CD14-positive monocyte (primary cell): ENCODE measurements at regions not wholly inside any gene's neighbourhood (a gene's known extent, or its start where the extent isn't known, plus 50 kb on each side); places are given as distances from the start of the nearest gene placed in this dataset.

ENCODE experiments used
- DNase-seq, 3 donors: peaks; one replicate each; pipeline ENCODE4 v3.0.0-alpha.2; 2011 to 2022
- H2AFZ ChIP-seq: 2 replicates; pipeline ENCODE4 v1.6.0; 2012; ENCODE audit warnings: mild to moderate bottlenecking, low read depth, low read length, inconsistent platforms; ENCODE audit not compliant: insufficient read depth, poor library complexity, severe bottlenecking
- H3K27ac ChIP-seq, 2 donors: 1 replicate in 1 of 2; 2 replicates in 1 of 2; pipeline ENCODE4 v1.5.1; 2012 to 2013; ENCODE audit warnings: low read length in 2 of 2, control low read depth in 1 of 2, inconsistent platforms in 1 of 2, low read depth in 1 of 2, mild to moderate bottlenecking in 1 of 2
- H3K27me3 ChIP-seq, 2 donors: one replicate each; pipeline versions ENCODE4 v1.6.0 to v1.6.1; 2011 to 2013; ENCODE audit warnings: low read length in 2 of 2; ENCODE audit not compliant: control insufficient read depth in 2 of 2, insufficient read depth in 2 of 2
- H3K36me3 ChIP-seq, 2 donors: replicated peaks in 1 of 2; 1 replicate in 1 of 2; 2 replicates in 1 of 2; pipeline versions ENCODE4 v1.5.1 to v1.6.1; 2012 to 2013; ENCODE audit warnings: low read length in 2 of 2, control low read depth in 1 of 2, inconsistent platforms in 1 of 2, mild to moderate bottlenecking in 1 of 2; ENCODE audit not compliant: insufficient read depth in 2 of 2, control insufficient read depth in 1 of 2
- H3K4me1 ChIP-seq, 2 donors: 1 replicate in 1 of 2; 2 replicates in 1 of 2; pipeline versions ENCODE4 v1.5.1 to v1.6.1; 2012 to 2013; ENCODE audit warnings: low read length in 2 of 2, control low read depth in 1 of 2, inconsistent platforms in 1 of 2, mild to moderate bottlenecking in 1 of 2, moderate library complexity in 1 of 2; ENCODE audit not compliant: insufficient read depth in 2 of 2, control insufficient read depth in 1 of 2
- H3K4me2 ChIP-seq: replicated peaks from 2 replicates; pipeline ENCODE3; 2012; ENCODE audit warnings: low read length, moderate library complexity, mild to moderate bottlenecking; ENCODE audit not compliant: poor library complexity, severe bottlenecking; ENCODE audit errors: extremely low read depth
- H3K4me3 ChIP-seq, 3 experiments: fragments of 200-600 bp in 1 of 3; sonication (generic) in 1 of 3; replicated peaks in 1 of 3; 1 replicate in 2 of 3; 2 replicates in 1 of 3; pipeline ENCODE4 v1.5.1; 2011 to 2013; ENCODE audit warnings: low read length in 3 of 3, mild to moderate bottlenecking in 3 of 3, control low read depth in 2 of 3, low read depth in 2 of 3, inconsistent platforms in 1 of 3, moderate library complexity in 1 of 3
- H3K79me2 ChIP-seq: 2 replicates; pipeline ENCODE4 v1.6.0; 2012; ENCODE audit warnings: mild to moderate bottlenecking, control low read depth, inconsistent platforms, low read length, moderate library complexity; ENCODE audit not compliant: insufficient read depth
- H3K9ac ChIP-seq: 2 replicates; pipeline ENCODE4 v1.6.0; 2017; ENCODE audit warnings: low read length, mild to moderate bottlenecking; ENCODE audit not compliant: insufficient read depth, poor library complexity, severe bottlenecking
- H3K9me3 ChIP-seq, 2 donors: replicated peaks in 1 of 2; 1 replicate in 1 of 2; 2 replicates in 1 of 2; pipeline versions ENCODE4 v1.5.1 to v1.6.1; 2012 to 2013; ENCODE audit warnings: low read length in 2 of 2, control low read depth in 1 of 2; ENCODE audit not compliant: control insufficient read depth in 1 of 2, insufficient read depth in 1 of 2
- H4K20me1 ChIP-seq: 2 replicates; pipeline ENCODE4 v1.6.0; 2012; ENCODE audit warnings: mild to moderate bottlenecking, low read length, control low read depth, moderate library complexity; ENCODE audit not compliant: insufficient read depth
- H3K27ac Mint-ChIP-seq, 7 donors: one replicate each; pipeline ENCODE4 v1.8.0; 2020; ENCODE audit warnings: mild to moderate bottlenecking in 7 of 7, mixed read lengths in 7 of 7, moderate library complexity in 6 of 7, inconsistent platforms in 2 of 7
- H3K27me3 Mint-ChIP-seq, 3 donors: one replicate each; pipeline ENCODE4 v1.8.0; 2021 to 2022; ENCODE audit warnings: low read depth in 3 of 3, mild to moderate bottlenecking in 3 of 3, mixed read lengths in 3 of 3, moderate library complexity in 3 of 3, inconsistent platforms in 1 of 3
- H3K36me3 Mint-ChIP-seq, 2 donors: one replicate each; pipeline ENCODE4 v1.8.0; 2020; ENCODE audit warnings: mixed read lengths in 2 of 2, inconsistent platforms in 1 of 2, mild to moderate bottlenecking in 1 of 2
- H3K4me1 Mint-ChIP-seq: one replicate; pipeline ENCODE4 v1.8.0; 2020; ENCODE audit warnings: mild to moderate bottlenecking, mixed read lengths
- H3K4me3 Mint-ChIP-seq, 2 donors: one replicate each; pipeline ENCODE4 v1.8.0; 2020; ENCODE audit warnings: mild to moderate bottlenecking in 2 of 2, mixed read lengths in 2 of 2, moderate library complexity in 1 of 2
- H3K9me3 Mint-ChIP-seq, 7 donors: one replicate each; pipeline ENCODE4 v1.8.0; 2020 to 2022; ENCODE audit warnings: mixed read lengths in 7 of 7, mild to moderate bottlenecking in 6 of 7, moderate library complexity in 6 of 7, inconsistent platforms in 2 of 7
- CTCF ChIP-seq: fragments of 200-600 bp; IDR thresholded peaks from one replicate; pipeline ENCODE4 v1.8.0; 2022; ENCODE audit warnings: antibody characterized with exemption, mild to moderate bottlenecking
- WGBS: methylation state at CpG from one replicate; pipeline ENCODE4 v1.1.5; 2013; ENCODE audit warnings: missing lambda C conversion rate; ENCODE audit not compliant: insufficient coverage; 5-methylcytosine and 5-hydroxymethylcytosine counted together
- intact Hi-C, 2 donors: fragments of 100-400 bp; cut with micrococcal nuclease; formaldehyde crosslinking; loops; one replicate each; pipeline versions ENCODE4 v1.15.0 to v1.15.1; 2023

- H3K36me3 ChIP-seq, result no peaks in the 10 kb centered on the region
- H4K20me1 ChIP-seq, result no peaks in the 10 kb centered on the region
- H3K4me2 ChIP-seq, result no peak overlapping the region
- DNase-seq, result no peak
- no peaks in the 10 kb centered on the region for H3K79me2 ChIP-seq
- intact Hi-C loops, result no loop called here
- H3K27me3 Mint-ChIP-seq, result peaks cover 2 to 7% (median 2%) of the 10 kb centered on the region in 3 donors
- no peak overlapping the region for H3K4me3 Mint-ChIP-seq
- no peak overlapping the region for H3K27ac Mint-ChIP-seq
- H3K4me1 ChIP-seq, result no peaks in the 10 kb centered on the region
- H3K4me3 ChIP-seq, result no peak overlapping the region
- H3K36me3 Mint-ChIP-seq, result no peaks in the 10 kb centered on the region
- no peak for TF ChIP-seq CTCF
- WGBS, result 92% methylated on average over 18 of the region's 23 CpGs
- peaks cover 2 to 11% (median 5%) of the 10 kb centered on the region in 7 donors for H3K9me3 Mint-ChIP-seq
- H3K27me3 ChIP-seq, result no peaks in the 10 kb centered on the region
- no peak overlapping the region for H2AFZ ChIP-seq
- H3K9ac ChIP-seq, result no peak overlapping the region
- H3K4me1 Mint-ChIP-seq, result no peaks in the 10 kb centered on the region
- no peak overlapping the region for H3K27ac ChIP-seq
- peaks cover 5 to 17% of the 10 kb centered on the region in 2 donors for H3K9me3 ChIP-seq
Observed at GRCh38 chr2:875687-876615, 74.7 kb upstream of the SNTG2 start.

GRCh38 chr2:873651-874580 lies 76.7 kb upstream of the SNTG2 start:
- Histone ChIP-seq H3K9me3 (peaks cover 0 to 5% of the 10 kb centered on the region in 2 donors), H4K20me1 (no peaks in the 10 kb centered on the region), H3K9ac (no peak overlapping the region), H3K4me1 (no peaks in the 10 kb centered on the region), H3K36me3 (no peaks in the 10 kb centered on the region), H3K4me2 (no peak overlapping the region), H3K4me3 (no peak overlapping the region), H3K79me2 (no peaks in the 10 kb centered on the region), H3K27ac (no peak overlapping the region), H2AFZ (no peak overlapping the region), H3K27me3 (no peaks in the 10 kb centered on the region)
- Mint-ChIP-seq H3K9me3 (peaks cover 0 to 7% (median 2%) of the 10 kb centered on the region in 7 donors), H3K27me3 (peaks cover 5 to 12% (median 7%) of the 10 kb centered on the region in 3 donors), H3K4me3 (no peak overlapping the region), H3K27ac (peak overlapping the region in 1 of 7 donors; percentile 54), H3K4me1 (no peaks in the 10 kb centered on the region), H3K36me3 (no peaks in the 10 kb centered on the region)
- no peak for TF ChIP-seq CTCF
- no peak for DNase-seq
- WGBS, result 87% methylated on average over 24 of the region's 27 CpGs
- intact Hi-C loops, result no loop called here
